ENCODE measurements at regions not wholly inside any gene's neighbourhood (a gene's known extent, or its start where the extent isn't known, plus 50 kb on each side); places are given as distances from the start of the nearest gene placed in this dataset.

GRCh38 chr15:66943456-66944095, 121.8 kb upstream of the SMAD3 start:
- H3K36me3 ChIP-seq (ENCODE audit: insufficient read depth, low read length) = no peaks in the 10 kb centered on the region
- H3K4me1 ChIP-seq (ENCODE audit: insufficient read depth, low read length, poor library complexity, severe bottlenecking) = no peaks in the 10 kb centered on the region
- H3K4me2 ChIP-seq (ENCODE audit: low read depth, low read length, poor library complexity, severe bottlenecking) = no peak overlapping the region
- H4K20me1 ChIP-seq (ENCODE audit: insufficient read depth, low read length, poor library complexity, severe bottlenecking) = no peaks in the 10 kb centered on the region
- H3K9me3 ChIP-seq (ENCODE audit: insufficient read depth, low read depth, low read length) = no peaks in the 10 kb centered on the region
- H2AFZ ChIP-seq (ENCODE audit: low read length) = no peak overlapping the region
- TF ChIP-seq EZH2phosphoT487 (IDR thresholded peaks at IDR 0.05; ENCODE audit: borderline replicate concordance) = no peak
- TF ChIP-seq CTCF (conservative IDR thresholded peaks at IDR 0.05; ENCODE audit: low read length) = no peak
- H3K4me3 ChIP-seq (ENCODE audit: low read length, poor library complexity, severe bottlenecking) = no peak overlapping the region
- no peaks in the 10 kb centered on the region for H3F3A ChIP-seq (ENCODE audit: low read depth)
- no peaks in the 10 kb centered on the region for H3K9me2 ChIP-seq (replicated peaks; ENCODE audit: low read depth, low read length)
- no peaks in the 10 kb centered on the region for H3K79me2 ChIP-seq (ENCODE audit: insufficient read depth, low read length)
- H3K9ac ChIP-seq (ENCODE audit: low read depth, low read length, poor library complexity, severe bottlenecking) = no peak overlapping the region
- H3K27me3 ChIP-seq (ENCODE audit: insufficient read depth, low read length, poor library complexity, severe bottlenecking) = no peaks in the 10 kb centered on the region

GRCh38 chr15:66944121-66944520, 121.3 kb upstream of the SMAD3 start:
- no peaks in the 10 kb centered on the region for H4K20me1 ChIP-seq (ENCODE audit: insufficient read depth, low read length, poor library complexity, severe bottlenecking)
- H3K4me3 ChIP-seq (ENCODE audit: low read length, poor library complexity, severe bottlenecking) = no peak overlapping the region
- no peaks in the 10 kb centered on the region for H3K36me3 ChIP-seq (ENCODE audit: insufficient read depth, low read length)
- no peaks in the 10 kb centered on the region for H3K9me3 ChIP-seq (ENCODE audit: insufficient read depth, low read depth, low read length)
- H2AFZ ChIP-seq (ENCODE audit: low read length) = no peak overlapping the region
- no peak for TF ChIP-seq CTCF (conservative IDR thresholded peaks at IDR 0.05; ENCODE audit: low read length)
- TF ChIP-seq EZH2phosphoT487 (IDR thresholded peaks at IDR 0.05; ENCODE audit: borderline replicate concordance) = no peak
- H3K4me1 ChIP-seq (ENCODE audit: insufficient read depth, low read length, poor library complexity, severe bottlenecking) = no peaks in the 10 kb centered on the region
- H3K9ac ChIP-seq (ENCODE audit: low read depth, low read length, poor library complexity, severe bottlenecking) = no peak overlapping the region
- H3K79me2 ChIP-seq (ENCODE audit: insufficient read depth, low read length) = no peaks in the 10 kb centered on the region
- no peaks in the 10 kb centered on the region for H3K27me3 ChIP-seq (ENCODE audit: insufficient read depth, low read length, poor library complexity, severe bottlenecking)
- H3F3A ChIP-seq (ENCODE audit: low read depth) = no peaks in the 10 kb centered on the region
- H3K4me2 ChIP-seq (ENCODE audit: low read depth, low read length, poor library complexity, severe bottlenecking) = no peak overlapping the region
- H3K9me2 ChIP-seq (replicated peaks; ENCODE audit: low read depth, low read length) = no peaks in the 10 kb centered on the region

- no peaks in the 10 kb centered on the region for H3K79me2 ChIP-seq (ENCODE audit: insufficient read depth, low read length)
These were observed 120.1 kb upstream of the SMAD3 start for GRCh38 chr15:66945286-66945685.

More at GRCh38 chr15:66945286-66945685, 120.1 kb upstream of the SMAD3 start:
- Histone ChIP-seq H3K9me2 (replicated peaks; ENCODE audit: low read depth, low read length) (no peaks in the 10 kb centered on the region), H2AFZ (ENCODE audit: low read length) (no peak overlapping the region), H3K9ac (ENCODE audit: low read depth, low read length, poor library complexity, severe bottlenecking) (no peak overlapping the region), H3F3A (ENCODE audit: low read depth) (no peaks in the 10 kb centered on the region), H3K9me3 (ENCODE audit: insufficient read depth, low read depth, low read length) (no peaks in the 10 kb centered on the region), H3K4me2 (ENCODE audit: low read depth, low read length, poor library complexity, severe bottlenecking) (no peak overlapping the region), H3K4me3 (ENCODE audit: low read length, poor library complexity, severe bottlenecking) (no peak overlapping the region), H3K27me3 (ENCODE audit: insufficient read depth, low read length, poor library complexity, severe bottlenecking) (no peaks in the 10 kb centered on the region), H3K4me1 (ENCODE audit: insufficient read depth, low read length, poor library complexity, severe bottlenecking) (no peaks in the 10 kb centered on the region), H4K20me1 (ENCODE audit: insufficient read depth, low read length, poor library complexity, severe bottlenecking) (no peaks in the 10 kb centered on the region), H3K36me3 (ENCODE audit: insufficient read depth, low read length) (no peaks in the 10 kb centered on the region)
- TF ChIP-seq EZH2phosphoT487 (IDR thresholded peaks at IDR 0.05; ENCODE audit: borderline replicate concordance) (no peak), CTCF (conservative IDR thresholded peaks at IDR 0.05; ENCODE audit: low read length) (no peak)
